GM19468 (cell line): ENCODE measurements at regions not wholly inside any gene's neighbourhood (a gene's known extent, or its start where the extent isn't known, plus 50 kb on each side); places are given as distances from the start of the nearest gene placed in this dataset.

Experiments used
- ATAC-seq: cut with Tn5 transposase; IDR thresholded peaks from one replicate; pipeline ENCODE4 v1.9.1; 2021; ENCODE audit warnings: mild to moderate bottlenecking, moderate library complexity, moderate number of reproducible peaks; ENCODE audit not compliant: unreplicated experiment; ENCODE audit errors: extremely low read depth

- ATAC-seq, result no peak
Observed at GRCh38 chr11:88448131-88448670, 110.7 kb upstream of the CTSC start.

- ATAC-seq, result no peak
Observed at GRCh38 chr11:88447281-88447680, 109.7 kb upstream of the CTSC start.

DNA sequence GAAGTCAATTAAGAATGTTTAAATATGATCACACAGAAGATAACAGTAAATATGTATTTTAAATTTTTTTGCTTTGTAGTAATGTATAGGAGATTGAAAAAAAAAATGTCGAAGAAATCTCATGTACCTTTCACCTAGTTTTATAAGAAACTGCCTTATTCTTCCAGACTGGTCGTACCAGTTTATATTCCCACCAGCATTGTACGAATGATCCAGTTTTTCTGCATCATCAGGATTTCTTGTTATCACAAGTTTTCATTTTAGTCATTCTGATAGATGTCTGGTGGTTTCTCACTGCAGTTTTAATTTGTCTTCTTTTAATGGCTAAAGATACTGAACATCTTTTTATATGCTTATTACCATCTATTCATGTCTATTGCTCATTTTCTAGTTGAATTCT is 101.8 kb upstream of the CTSC start:
- ATAC-seq, result no peak

DNA sequence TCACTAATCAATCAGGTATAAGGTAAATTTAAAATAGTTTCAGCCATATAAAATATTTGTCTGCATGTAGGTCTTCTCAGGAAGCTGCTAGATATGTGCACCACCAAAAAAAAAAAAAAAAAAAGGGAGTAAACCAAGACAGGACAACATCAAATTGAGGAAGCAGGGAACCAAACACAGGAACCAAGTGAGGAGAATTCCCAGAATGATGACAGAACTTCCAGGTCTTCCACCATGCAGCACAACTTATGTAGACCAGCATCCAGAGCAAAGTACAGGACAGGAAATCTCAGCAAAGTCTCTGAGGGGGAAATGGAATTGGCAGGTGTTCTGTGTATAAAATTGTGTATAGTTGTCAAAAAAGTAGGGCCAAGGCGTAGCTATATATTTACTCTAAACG is 101.2 kb upstream of the CTSC start:
- ATAC-seq, result no peak

DNA sequence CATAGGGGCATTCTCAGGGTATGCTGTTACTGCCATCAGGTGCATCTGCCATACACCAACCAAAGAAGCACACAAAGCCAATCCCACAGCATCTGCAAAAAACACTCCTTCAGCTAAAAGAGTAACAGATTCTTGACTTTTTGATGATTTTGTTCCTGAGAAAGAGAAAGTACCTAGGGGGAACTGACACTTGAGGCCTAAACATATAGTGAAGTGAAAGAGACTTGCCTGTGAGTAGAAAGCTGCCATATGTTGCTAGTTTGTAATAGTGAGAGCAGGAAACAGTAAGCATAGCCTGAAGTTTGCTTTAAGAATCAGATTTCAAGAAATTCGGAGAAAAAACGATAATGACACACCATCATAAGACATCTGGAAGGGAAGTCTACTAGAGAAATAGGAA is 97.9 kb upstream of the CTSC start:
- ATAC-seq, result peak; percentile 87

DNA sequence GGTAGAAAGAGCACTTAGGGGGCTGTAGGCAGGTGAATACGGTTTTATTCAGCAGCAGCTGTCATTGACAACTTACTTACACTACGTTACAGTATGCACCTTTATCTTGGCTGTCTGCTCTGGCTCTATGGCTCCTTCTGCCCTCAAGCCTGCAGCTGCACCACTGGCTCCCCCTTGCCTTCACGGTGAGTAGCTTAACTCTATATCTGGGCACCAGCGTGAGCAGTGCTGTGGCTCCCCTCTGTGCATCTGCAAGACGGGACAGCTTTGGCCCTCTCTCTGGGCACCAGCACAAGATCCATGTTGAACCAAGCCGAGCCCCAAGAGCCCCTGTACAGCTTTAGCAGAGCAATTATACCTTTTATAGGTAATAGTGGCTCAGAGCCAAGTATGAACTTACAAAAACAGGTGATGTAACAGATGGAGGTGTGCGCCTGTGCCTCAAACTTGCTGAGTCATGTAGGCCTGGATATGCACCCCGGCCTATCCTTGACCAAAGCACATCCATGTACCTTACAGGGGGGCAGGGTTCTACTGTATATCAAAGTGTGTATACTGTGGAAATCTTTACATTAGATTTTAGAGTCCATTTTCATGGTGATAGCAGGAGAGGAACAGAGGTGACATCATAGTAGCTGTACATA is 96.9 kb upstream of the CTSC start:
- ATAC-seq, result no peak

- ATAC-seq, result no peak
Observed at GRCh38 chr11:88433536-88434230, 96.1 kb upstream of the CTSC start.

- ATAC-seq, result no peak
Observed at GRCh38 chr11:88431675-88432341, 94.3 kb upstream of the CTSC start.

DNA sequence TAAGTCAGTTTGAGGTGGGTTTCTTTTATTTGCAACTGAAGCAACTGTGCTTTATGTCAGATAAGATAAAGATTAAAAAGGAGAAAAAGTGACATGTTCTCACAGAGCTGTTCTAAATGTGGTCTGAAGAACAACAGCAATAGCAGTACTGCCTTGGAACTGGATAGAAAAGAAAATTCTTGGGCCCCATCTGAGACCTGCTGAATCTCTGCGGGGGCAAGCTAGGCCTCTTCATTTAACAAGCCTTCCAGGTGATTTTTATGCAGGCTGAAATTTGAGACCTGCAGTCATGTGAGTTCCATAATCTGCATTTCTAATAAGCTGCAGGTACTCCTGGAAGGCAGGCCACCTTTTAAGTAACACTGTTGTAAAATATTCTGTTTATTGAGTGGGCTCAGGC is 91.4 kb upstream of the CTSC start:
- no peak for ATAC-seq

DNA sequence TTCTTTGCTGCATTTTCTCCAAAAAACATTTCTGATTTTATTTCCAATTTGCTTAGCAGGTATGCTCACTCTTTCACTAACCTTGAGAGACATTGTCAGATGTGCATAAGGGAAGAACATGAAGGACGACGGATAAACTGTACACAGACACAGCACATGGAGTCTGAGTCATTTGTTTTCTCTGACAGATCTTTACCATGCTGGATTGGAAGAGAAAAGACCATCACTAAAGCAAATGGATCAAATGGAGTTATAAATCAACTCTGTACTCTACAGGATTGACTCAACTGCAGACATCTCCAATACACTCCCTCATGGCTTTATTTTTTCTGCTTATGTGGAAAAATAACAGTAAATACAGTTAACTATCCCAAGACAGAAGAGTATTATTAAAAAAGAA is 90.2 kb upstream of the CTSC start:
- no peak for ATAC-seq

GRCh38 chr11:88424881-88425280 is 87.3 kb upstream of the CTSC start:
- ATAC-seq, result no peak

DNA sequence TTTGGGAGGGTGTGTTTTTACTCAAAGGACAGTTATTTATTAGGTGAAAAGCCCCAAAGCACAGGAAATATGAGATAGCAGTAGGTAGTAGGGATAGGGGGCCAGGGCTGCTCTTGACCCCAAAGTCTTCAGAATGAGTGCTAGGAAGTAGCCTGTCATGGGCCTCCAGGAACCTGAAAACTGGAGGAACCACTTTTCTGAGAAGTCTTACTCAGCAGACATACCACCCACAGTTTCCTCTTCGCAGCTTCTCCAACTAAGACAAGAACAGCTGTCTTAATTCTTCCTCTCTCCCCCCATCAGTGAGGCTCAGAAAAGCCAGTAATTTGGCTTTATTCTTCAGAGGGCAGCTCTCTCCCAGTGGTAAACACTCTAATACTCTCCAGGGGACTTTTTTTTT is 84.0 kb upstream of the CTSC start:
- ATAC-seq, result peak; percentile 73

GRCh38 chr11:88420165-88420791 is 82.7 kb upstream of the CTSC start:
- ATAC-seq, result no peak

DNA sequence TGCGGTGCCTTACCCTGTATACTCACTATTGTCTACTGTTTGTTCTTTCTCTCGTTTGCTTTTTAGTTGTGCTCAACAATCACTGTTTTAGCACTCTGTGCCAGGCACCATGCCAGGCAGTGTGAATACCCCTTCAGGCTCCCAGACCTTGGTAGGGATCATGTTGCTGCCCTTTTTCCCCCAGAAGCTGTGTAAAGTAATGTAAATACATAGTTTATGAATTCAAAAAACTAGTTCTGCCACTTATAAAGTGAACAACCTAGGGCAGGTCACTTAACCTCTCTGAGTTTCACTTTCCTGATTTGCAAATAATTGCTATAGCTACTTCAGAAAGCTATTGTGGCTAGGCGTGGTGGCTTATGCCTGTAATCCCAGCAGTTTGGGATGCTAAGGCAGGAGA is 81.0 kb upstream of the CTSC start:
- ATAC-seq, result no peak

GRCh38 chr11:88415495-88415894 is 78.0 kb upstream of the CTSC start:
- no peak for ATAC-seq

DNA sequence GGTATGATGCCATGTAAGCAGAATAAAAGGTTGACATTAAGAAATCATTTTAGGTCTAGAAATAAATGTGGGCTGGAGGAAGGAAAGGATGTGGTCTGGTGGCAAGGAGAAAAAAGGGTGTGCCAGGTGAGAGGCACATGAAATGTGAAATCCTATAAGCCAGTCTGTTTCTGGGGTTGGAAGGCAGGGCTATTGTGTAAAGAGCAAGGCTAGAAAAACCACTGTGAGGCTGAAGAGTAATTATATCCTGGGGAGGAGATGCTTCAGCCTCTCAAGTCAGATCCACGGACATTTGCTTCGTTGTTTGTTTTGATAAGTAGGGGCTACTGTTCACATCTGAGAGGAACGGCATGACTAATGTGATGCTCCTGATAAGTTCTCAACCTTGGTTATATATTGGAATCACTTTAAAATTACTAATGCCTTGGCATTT is 77.5 kb upstream of the CTSC start:
- ATAC-seq, result no peak

- no peak for ATAC-seq
Observed at GRCh38 chr11:88414385-88414861, 76.9 kb upstream of the CTSC start.

DNA sequence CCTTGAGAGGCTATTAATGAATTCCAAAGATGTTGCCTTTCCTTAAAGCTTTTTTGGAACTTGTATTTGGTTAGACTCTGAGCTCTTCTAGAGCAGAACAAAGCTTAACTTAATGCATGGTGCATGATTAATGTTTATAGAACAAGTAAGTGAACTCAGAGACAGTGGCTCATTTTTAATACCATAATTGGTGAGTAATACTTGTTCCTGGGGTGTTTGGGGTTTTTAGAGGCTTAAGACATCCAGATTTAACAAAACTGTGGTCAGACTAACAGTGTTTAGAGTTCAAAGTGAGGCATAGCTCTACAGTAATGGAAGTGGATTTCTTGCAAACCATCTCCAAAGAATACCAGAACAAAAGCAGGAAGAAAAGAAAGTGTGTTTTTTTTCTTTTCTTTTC is 73.7 kb upstream of the CTSC start:
- ATAC-seq, result no peak

- ATAC-seq, result no peak
Observed at GRCh38 chr11:88410656-88411055, 73.1 kb upstream of the CTSC start.

GRCh38 chr11:88410056-88410455 is 72.5 kb upstream of the CTSC start:
- ATAC-seq, result no peak

GRCh38 chr11:88406876-88407275 is 69.3 kb upstream of the CTSC start:
- no peak for ATAC-seq
